Right forelimb (tissue), 1 donor: ENCODE measurements at regions not wholly inside any gene's neighbourhood (a gene's known extent, or its start where the extent isn't known, plus 50 kb on each side); places are given as distances from the start of the nearest gene placed in this dataset.
"Not testable (repeated sequence)": the region's sequence is repeated elsewhere in the genome, so short reads cannot be mapped to it uniquely, and the experiment has no call there.

Experiments
- DNase-seq: peaks from one replicate; pipeline ENCODE4 v3.0.0-alpha.2; 2018

DNA sequence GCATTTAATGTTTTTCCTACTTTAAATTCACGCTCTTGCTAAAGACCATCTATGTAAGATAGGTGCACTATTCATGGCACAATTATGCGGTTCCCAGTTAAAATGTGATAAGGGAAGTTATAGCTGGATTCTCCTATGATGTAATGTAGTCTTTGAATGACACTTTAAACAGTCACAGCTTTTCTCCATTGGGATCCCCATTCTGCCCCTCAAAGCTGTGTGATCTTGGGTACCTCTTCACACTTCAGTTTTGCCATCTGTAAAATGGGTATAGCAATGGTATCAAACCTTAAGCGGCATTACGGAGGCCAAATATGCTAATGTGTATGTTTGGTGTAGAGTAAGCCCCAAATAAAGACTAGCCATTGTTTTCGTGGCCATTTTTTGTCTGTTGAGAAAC is 64.7 kb upstream of the ZNF217 start:
- DNase-seq, result no peak

DNA sequence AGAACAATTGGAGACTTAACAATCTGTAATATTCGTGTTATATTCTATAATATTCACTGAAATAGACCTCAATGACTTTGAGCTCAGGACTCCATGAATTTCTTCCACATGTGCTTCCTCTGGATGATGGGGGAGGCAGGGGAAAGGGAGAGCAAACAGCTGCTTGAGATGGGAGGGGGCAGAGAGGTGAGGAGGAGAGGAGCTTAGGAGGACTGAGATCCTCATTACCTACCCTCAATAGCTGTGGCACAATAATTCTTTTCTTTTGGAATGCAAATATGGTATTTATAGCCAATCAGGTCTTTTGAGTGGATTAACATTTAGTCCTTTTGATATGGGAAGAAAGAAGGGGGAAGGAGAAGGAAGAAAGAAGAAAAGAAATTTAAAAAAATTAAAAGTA is 64.1 kb upstream of the ZNF217 start:
- no peak for DNase-seq

DNA sequence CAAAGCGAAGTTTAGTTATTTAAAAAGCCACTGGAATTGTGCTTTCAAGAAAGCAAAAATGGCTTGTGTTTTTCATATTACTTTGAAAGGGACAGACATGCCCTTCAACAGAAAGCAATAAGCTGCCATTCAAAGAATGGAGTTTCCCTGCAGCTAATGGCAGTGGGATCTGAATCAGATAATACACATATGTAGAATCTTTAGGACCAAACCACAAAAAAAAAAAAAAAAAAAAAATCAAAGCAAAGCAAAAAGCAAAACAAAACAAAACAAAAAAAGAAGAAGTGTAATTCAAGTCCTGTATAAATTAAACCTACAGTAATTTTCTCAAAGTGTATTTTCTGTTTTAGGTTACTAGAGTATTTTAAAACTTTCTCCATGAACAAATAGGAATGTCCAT is 63.6 kb upstream of the ZNF217 start:
- no peak for DNase-seq

DNA sequence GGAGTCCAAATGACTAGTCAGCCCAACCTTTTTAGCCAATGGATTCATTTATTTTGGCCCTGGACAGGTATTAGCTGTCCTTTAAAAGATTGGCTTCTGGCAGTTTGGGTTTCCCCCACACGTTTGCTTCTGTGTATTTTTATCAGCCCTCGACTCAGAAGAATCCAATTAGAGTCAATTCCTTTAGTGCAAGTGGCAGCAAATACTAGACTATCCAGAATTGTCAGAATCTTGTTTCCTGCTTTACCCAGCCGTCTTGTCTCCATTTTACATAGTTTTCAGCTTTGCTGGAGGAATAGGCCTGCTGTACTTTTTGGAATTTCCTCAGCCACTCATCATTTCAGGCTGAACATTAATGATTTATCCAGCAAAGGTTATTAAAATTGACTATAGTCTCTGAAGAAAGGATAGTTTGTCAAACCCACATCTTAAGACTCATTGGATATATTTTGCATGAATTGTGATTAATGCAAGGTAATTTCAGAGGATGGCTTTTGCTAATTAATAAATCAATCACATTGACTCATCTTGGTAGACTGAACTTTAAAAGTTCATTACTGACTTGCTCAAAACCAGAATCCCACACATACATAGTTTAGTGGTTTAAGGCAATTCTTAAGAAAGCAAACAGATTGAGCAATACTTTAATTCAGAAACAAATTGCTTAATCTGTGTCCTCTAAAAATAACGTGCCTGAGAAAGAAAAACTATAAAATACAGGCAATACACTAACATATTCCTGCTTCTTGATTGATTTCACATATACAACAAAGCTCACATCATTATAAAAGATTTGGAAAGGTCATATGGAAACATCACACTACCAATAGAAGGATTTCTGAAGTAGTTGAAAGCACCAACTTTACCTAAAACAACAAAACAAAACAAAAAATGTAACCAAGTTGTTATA is 62.9 kb upstream of the ZNF217 start:
- no peak for DNase-seq

DNA sequence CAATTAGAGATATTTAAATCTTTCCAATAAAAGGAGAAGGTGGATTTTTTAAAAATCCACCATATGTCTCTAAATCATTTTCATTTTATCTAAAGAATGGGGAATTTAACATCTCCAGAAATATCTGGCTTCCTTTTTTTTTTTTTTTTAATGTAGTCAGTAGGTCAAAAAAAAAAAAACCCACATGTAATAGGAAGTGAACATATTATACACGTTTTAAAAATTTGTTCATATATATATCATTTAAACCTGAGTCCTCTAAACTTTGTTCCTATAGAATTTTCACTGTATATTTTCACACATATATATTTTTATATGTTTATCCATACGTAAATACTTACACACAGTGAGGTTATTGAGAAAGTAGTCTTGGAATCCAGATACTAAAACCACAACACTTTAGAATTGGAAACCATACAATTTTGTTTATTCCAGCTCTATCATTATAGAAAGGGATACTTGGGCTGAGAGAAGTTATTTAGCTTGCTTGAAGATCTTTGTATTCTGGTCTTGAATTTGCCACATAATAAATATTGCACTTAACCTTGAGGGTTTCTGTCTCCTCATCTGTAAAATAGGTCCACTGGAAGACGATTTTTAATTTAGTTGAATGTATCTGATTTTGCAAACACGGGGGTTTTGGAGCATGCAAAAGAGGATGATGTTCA is 62.1 kb upstream of the ZNF217 start:
- no peak for DNase-seq

DNA sequence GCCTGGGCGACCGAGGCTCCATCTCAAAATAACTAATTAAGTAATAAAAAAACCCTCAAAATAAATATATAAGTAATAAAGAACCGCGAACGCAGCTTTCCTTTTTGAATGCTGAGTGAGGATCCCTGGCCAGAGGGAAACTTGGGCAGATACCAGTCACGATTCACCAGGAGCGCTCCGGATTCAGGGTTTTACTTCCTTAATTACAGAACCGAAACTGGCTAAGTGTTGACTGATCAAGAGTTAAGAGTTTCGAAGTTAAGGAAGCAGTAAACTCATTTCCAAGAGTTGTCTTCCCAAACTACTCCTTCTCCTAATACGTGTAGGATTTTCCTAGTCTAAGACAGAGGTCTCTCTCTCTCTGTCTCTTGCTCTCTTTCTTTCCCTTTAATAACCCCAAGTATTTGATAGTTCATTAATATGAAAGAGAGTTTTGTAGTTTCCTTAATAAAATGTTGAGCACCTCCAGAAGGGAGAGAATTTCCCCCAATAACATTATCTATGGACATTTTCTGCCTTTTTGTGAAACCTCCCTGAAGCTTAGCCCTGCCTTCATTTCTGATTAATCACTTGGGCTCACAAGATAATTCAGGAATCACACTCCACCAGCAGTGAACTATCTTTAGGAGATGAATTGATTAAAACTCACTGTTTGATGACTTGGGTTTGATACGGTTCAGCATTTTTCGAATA is 61.4 kb upstream of the ZNF217 start:
- DNase-seq, result no peak

DNA sequence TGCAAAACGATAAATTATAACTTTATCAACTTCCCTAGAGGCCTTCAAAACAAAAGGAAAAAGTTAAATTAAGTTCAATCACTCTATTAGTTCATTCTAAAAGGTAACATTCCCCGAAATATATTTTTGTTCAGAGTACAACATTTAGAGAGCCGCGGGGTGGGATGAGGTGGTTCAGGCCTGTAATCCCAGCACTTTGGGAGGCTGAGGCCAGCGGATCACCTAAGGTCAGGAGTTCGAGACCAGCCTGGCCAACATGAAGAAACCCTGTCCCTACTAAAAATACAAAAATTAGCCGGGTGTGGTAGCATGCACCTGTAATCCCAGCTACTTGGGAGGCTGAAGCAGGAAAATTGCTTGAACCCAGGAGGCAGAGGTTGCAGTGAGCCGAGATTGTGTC is 60.9 kb upstream of the ZNF217 start:
- not testable (repeated sequence) for DNase-seq

DNA sequence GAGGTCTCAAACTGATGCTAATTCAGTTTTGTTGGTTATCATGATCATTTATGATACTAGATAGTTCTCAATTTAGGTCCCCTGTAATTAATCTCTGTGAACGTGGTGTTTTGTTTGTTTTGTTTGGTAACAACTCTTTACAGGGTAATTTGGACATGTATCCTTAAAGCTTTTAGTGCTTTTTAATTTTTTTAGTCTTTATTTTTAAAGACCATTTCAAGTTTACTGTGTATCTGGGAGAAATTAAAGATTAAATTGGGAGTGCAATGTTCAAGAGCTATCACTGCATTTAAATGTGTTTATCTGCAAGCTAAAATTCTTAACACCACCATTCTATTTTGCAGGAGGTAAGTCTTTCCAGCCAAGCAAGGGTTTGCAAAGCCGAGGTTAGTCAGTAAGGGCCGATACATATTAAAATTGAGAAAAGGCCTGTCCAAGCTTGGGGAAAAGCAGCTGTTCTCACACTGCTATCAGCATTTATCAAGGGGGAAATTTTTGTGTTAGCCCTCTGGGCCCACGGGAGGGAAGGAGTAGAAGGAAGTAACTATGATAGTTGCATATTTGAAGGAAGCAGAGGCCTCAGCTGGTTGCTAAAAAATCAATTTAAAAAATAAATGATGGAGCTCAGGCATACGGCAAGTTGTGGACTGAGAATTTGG is 59.3 kb upstream of the ZNF217 start:
- DNase-seq, result no peak

DNA sequence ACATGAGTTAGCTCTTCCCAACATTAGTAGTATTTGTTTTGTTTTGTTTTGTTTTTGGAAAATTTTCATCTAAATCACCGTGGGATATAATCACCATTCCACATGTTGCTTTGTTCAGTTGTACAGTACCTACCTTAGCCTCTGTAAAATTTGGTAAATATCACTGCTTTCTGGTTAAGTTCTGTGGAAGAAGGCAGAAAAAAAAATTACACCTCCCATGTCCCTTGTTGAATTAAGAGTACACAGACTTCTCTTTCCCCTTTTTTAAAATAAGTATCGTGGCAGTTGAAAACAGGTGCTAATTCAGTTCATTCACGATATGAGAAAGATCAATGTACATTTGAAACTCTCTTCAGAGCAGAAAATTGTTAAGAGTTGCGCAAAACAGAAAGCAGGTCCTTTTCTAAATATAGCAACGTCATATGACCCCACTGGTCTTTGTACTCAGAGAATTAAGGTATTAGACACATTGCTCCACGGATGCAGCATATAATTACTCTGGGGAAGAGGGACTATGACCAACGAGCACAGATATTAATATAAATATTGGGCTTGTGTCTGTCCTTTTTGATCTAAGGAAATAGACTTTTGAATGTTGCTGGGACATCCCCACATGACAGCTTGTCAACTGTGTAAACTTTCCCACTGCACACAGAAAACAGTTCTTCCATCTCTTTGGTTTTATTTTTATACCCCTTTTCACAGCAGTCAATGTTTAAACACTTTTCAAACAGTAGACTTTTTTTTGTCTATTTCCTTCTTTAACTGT is 58.6 kb upstream of the ZNF217 start:
- DNase-seq, result no peak

DNA sequence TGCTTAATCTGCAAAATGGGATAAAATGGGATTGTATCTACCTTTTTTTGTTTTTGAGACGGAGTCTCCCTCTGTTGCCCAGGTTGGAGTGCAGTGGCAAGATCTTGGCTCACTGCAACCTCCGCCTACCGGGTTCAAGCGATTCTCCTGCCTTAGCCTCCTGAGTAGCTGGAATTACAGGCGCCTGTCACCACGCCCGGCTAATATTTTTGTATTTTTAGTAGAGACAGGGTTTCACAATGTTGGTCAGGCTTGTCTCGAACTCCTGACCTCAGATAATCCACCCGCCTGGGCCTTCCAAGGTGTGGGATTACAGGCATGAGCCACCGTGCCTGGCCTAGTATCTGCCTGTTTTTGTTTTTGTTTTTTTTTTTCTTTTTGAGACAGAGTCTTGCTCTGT is 55.9 kb upstream of the ZNF217 start:
- not testable (repeated sequence) for DNase-seq

DNA sequence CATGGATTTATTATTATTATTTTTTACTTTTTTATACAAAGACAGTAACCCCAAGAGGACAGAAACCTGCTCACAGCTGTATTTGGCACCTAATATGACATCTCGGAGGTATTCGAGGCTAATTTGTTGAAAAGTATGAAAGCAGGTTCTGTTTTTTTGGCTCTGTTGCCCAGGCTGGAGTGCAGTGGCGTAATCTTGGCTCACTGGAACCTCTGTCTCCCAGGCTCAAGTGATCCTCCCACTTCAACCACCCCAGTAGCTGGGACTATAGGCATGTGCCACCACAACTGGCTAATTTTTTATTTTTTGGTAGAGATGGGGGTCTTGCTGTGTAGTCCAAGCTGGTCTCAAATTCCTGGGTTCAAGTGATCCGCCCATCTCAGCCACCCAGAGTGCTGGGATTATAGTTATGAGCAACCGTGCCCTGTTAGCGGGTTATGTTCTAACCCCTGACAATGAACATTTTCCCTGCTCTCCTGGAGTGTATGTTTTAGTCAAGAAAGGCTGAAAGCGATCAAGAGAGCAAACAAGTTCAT is 53.7 kb upstream of the ZNF217 start:
- no peak for DNase-seq

DNA sequence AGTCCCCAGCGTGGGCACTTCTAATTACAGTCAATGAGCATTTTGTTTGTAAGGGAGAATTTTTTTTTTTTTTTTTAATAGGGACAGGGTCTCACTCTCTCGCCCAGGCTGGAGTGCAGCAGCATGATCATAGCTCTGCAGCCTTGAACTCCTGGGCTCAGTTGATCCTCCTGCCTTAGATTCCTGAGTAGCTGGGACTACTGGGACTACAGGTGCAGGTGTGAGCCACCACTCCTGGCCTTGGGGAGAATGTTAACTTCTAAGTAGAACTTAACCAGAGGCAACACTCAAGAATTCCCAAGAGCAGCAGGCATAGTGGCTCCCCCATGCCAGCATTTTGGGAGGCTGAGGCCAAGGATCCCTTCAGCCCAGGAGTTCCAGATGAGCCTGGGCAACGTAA is 52.9 kb upstream of the ZNF217 start:
- no peak for DNase-seq

DNA sequence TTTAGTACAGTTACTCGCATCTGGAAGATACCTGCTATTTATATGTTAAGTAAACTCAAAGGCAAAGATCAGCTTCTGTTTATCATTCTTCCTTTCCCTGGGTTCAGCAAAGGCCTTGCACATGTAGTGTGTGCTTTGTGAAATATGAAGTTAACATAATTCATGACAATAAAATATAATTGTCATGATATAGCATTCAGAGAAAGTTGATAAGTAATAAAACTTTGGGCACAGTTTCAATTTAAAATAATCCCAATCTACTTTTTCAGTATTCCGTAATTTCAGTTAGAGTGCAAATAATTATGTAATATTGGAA is 51.9 kb upstream of the ZNF217 start:
- no peak for DNase-seq

DNA sequence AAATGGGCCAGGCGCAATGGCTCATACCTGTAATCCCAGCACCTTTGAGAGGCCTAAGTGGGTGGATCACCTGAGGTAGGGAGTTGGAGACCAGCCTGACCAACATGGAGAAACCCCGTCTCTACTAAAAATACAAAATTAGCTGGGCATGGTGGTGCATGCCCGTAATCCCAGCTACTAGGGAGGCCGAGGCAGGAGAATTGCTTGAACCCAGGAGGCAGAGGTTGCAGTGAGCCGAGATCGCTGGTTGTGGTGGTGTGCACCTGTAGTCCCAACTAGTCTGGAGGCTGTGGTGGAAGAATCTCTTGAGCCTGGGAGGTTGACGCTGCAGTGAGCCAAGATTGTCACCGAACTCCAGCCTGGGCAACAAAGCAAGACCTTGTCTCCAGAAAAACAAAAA is 50.5 kb upstream of the ZNF217 start:
- not testable (repeated sequence) for DNase-seq
